CD14-positive monocyte (primary cell): ENCODE measurements at regions not wholly inside any gene's neighbourhood (a gene's known extent, or its start where the extent isn't known, plus 50 kb on each side); places are given as distances from the start of the nearest gene placed in this dataset.
A peak's percentile ranks its signal among the peaks of the same experiment; 100 is the strongest.

Experiments used
- DNase-seq, 3 donors: peaks; one replicate each; pipeline ENCODE4 v3.0.0-alpha.2; 2011 to 2022
- H2AFZ ChIP-seq: 2 replicates; pipeline ENCODE4 v1.6.0; 2012; ENCODE audit warnings: mild to moderate bottlenecking, low read depth, low read length, inconsistent platforms; ENCODE audit not compliant: insufficient read depth, poor library complexity, severe bottlenecking
- H3K27ac ChIP-seq, 2 donors: 1 replicate in 1 of 2; 2 replicates in 1 of 2; pipeline ENCODE4 v1.5.1; 2012 to 2013; ENCODE audit warnings: low read length in 2 of 2, control low read depth in 1 of 2, inconsistent platforms in 1 of 2, low read depth in 1 of 2, mild to moderate bottlenecking in 1 of 2
- H3K27me3 ChIP-seq, 2 donors: one replicate each; pipeline versions ENCODE4 v1.6.0 to v1.6.1; 2011 to 2013; ENCODE audit warnings: low read length in 2 of 2; ENCODE audit not compliant: control insufficient read depth in 2 of 2, insufficient read depth in 2 of 2
- H3K36me3 ChIP-seq, 2 donors: replicated peaks in 1 of 2; 1 replicate in 1 of 2; 2 replicates in 1 of 2; pipeline versions ENCODE4 v1.5.1 to v1.6.1; 2012 to 2013; ENCODE audit warnings: low read length in 2 of 2, control low read depth in 1 of 2, inconsistent platforms in 1 of 2, mild to moderate bottlenecking in 1 of 2; ENCODE audit not compliant: insufficient read depth in 2 of 2, control insufficient read depth in 1 of 2
- H3K4me1 ChIP-seq, 2 donors: 1 replicate in 1 of 2; 2 replicates in 1 of 2; pipeline versions ENCODE4 v1.5.1 to v1.6.1; 2012 to 2013; ENCODE audit warnings: low read length in 2 of 2, control low read depth in 1 of 2, inconsistent platforms in 1 of 2, mild to moderate bottlenecking in 1 of 2, moderate library complexity in 1 of 2; ENCODE audit not compliant: insufficient read depth in 2 of 2, control insufficient read depth in 1 of 2
- H3K4me2 ChIP-seq: replicated peaks from 2 replicates; pipeline ENCODE3; 2012; ENCODE audit warnings: low read length, moderate library complexity, mild to moderate bottlenecking; ENCODE audit not compliant: poor library complexity, severe bottlenecking; ENCODE audit errors: extremely low read depth
- H3K4me3 ChIP-seq, 3 experiments: fragments of 200-600 bp in 1 of 3; sonication (generic) in 1 of 3; replicated peaks in 1 of 3; 1 replicate in 2 of 3; 2 replicates in 1 of 3; pipeline ENCODE4 v1.5.1; 2011 to 2013; ENCODE audit warnings: low read length in 3 of 3, mild to moderate bottlenecking in 3 of 3, control low read depth in 2 of 3, low read depth in 2 of 3, inconsistent platforms in 1 of 3, moderate library complexity in 1 of 3
- H3K79me2 ChIP-seq: 2 replicates; pipeline ENCODE4 v1.6.0; 2012; ENCODE audit warnings: mild to moderate bottlenecking, control low read depth, inconsistent platforms, low read length, moderate library complexity; ENCODE audit not compliant: insufficient read depth
- H3K9ac ChIP-seq: 2 replicates; pipeline ENCODE4 v1.6.0; 2017; ENCODE audit warnings: low read length, mild to moderate bottlenecking; ENCODE audit not compliant: insufficient read depth, poor library complexity, severe bottlenecking
- H3K9me3 ChIP-seq, 2 donors: replicated peaks in 1 of 2; 1 replicate in 1 of 2; 2 replicates in 1 of 2; pipeline versions ENCODE4 v1.5.1 to v1.6.1; 2012 to 2013; ENCODE audit warnings: low read length in 2 of 2, control low read depth in 1 of 2; ENCODE audit not compliant: control insufficient read depth in 1 of 2, insufficient read depth in 1 of 2
- H4K20me1 ChIP-seq: 2 replicates; pipeline ENCODE4 v1.6.0; 2012; ENCODE audit warnings: mild to moderate bottlenecking, low read length, control low read depth, moderate library complexity; ENCODE audit not compliant: insufficient read depth
- H3K27ac Mint-ChIP-seq, 7 donors: one replicate each; pipeline ENCODE4 v1.8.0; 2020; ENCODE audit warnings: mild to moderate bottlenecking in 7 of 7, mixed read lengths in 7 of 7, moderate library complexity in 6 of 7, inconsistent platforms in 2 of 7
- H3K27me3 Mint-ChIP-seq, 3 donors: one replicate each; pipeline ENCODE4 v1.8.0; 2021 to 2022; ENCODE audit warnings: low read depth in 3 of 3, mild to moderate bottlenecking in 3 of 3, mixed read lengths in 3 of 3, moderate library complexity in 3 of 3, inconsistent platforms in 1 of 3
- H3K36me3 Mint-ChIP-seq, 2 donors: one replicate each; pipeline ENCODE4 v1.8.0; 2020; ENCODE audit warnings: mixed read lengths in 2 of 2, inconsistent platforms in 1 of 2, mild to moderate bottlenecking in 1 of 2
- H3K4me1 Mint-ChIP-seq: one replicate; pipeline ENCODE4 v1.8.0; 2020; ENCODE audit warnings: mild to moderate bottlenecking, mixed read lengths
- H3K4me3 Mint-ChIP-seq, 2 donors: one replicate each; pipeline ENCODE4 v1.8.0; 2020; ENCODE audit warnings: mild to moderate bottlenecking in 2 of 2, mixed read lengths in 2 of 2, moderate library complexity in 1 of 2
- H3K9me3 Mint-ChIP-seq, 7 donors: one replicate each; pipeline ENCODE4 v1.8.0; 2020 to 2022; ENCODE audit warnings: mixed read lengths in 7 of 7, mild to moderate bottlenecking in 6 of 7, moderate library complexity in 6 of 7, inconsistent platforms in 2 of 7
- WGBS: methylation state at CpG from one replicate; pipeline ENCODE4 v1.1.5; 2013; ENCODE audit warnings: missing lambda C conversion rate; ENCODE audit not compliant: insufficient coverage; 5-methylcytosine and 5-hydroxymethylcytosine counted together
- intact Hi-C, 2 donors: fragments of 100-400 bp; cut with micrococcal nuclease; formaldehyde crosslinking; loops; one replicate each; pipeline versions ENCODE4 v1.15.0 to v1.15.1; 2023
- TF ChIP-seq, protein P1 (sequence below): fragments of 200-600 bp; IDR thresholded peaks from one replicate; pipeline ENCODE4 v1.8.0; 2022; ENCODE audit warnings: antibody characterized with exemption, mild to moderate bottlenecking

GRCh38 chr2:205878999-205879762 lies 196.9 kb downstream of the NRP2 start:
- Mint-ChIP-seq H3K27me3 (peaks cover 5 to 10% (median 8%) of the 10 kb centered on the region in 3 donors), H3K9me3 (peaks cover 3 to 6% (median 4%) of the 10 kb centered on the region in 7 donors), H3K4me3 (no peak overlapping the region), H3K4me1 (no peaks in the 10 kb centered on the region), H3K27ac (peak overlapping the region in 1 of 7 donors; percentile 2), H3K36me3 (no peaks in the 10 kb centered on the region)
- Histone ChIP-seq H3K4me1 (no peaks in the 10 kb centered on the region), H4K20me1 (no peaks in the 10 kb centered on the region), H3K27ac (no peak overlapping the region), H3K4me2 (no peak overlapping the region), H2AFZ (no peak overlapping the region), H3K9me3 (peaks cover 5% of the 10 kb centered on the region in 2 donors), H3K9ac (no peak overlapping the region), H3K79me2 (no peaks in the 10 kb centered on the region), H3K36me3 (no peaks in the 10 kb centered on the region), H3K4me3 (no peak overlapping the region), H3K27me3 (no peaks in the 10 kb centered on the region)
- intact Hi-C loops: no loop called here
- DNase-seq: no peak
- WGBS: 81% methylated on average over 16 of the region's 22 CpGs
- TF ChIP-seq, protein P1, sequence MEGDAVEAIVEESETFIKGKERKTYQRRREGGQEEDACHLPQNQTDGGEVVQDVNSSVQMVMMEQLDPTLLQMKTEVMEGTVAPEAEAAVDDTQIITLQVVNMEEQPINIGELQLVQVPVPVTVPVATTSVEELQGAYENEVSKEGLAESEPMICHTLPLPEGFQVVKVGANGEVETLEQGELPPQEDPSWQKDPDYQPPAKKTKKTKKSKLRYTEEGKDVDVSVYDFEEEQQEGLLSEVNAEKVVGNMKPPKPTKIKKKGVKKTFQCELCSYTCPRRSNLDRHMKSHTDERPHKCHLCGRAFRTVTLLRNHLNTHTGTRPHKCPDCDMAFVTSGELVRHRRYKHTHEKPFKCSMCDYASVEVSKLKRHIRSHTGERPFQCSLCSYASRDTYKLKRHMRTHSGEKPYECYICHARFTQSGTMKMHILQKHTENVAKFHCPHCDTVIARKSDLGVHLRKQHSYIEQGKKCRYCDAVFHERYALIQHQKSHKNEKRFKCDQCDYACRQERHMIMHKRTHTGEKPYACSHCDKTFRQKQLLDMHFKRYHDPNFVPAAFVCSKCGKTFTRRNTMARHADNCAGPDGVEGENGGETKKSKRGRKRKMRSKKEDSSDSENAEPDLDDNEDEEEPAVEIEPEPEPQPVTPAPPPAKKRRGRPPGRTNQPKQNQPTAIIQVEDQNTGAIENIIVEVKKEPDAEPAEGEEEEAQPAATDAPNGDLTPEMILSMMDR: no peak

GRCh38 chr2:205877496-205877895 lies 195.2 kb downstream of the NRP2 start:
- no peak for DNase-seq
- TF ChIP-seq, protein P1: no peak
- Histone ChIP-seq H3K27me3 (no peaks in the 10 kb centered on the region), H3K36me3 (no peaks in the 10 kb centered on the region), H2AFZ (no peak overlapping the region), H3K4me2 (no peak overlapping the region), H3K9me3 (peaks cover 9 to 10% of the 10 kb centered on the region in 2 donors), H4K20me1 (no peaks in the 10 kb centered on the region), H3K79me2 (no peaks in the 10 kb centered on the region), H3K27ac (no peak overlapping the region), H3K4me3 (no peak overlapping the region), H3K4me1 (no peaks in the 10 kb centered on the region), H3K9ac (no peak overlapping the region)
- intact Hi-C loops: no loop called here
- WGBS: no CpG with 5 or more reads among the region's 3 CpGs
- Mint-ChIP-seq H3K9me3 (peaks cover 3 to 14% (median 10%) of the 10 kb centered on the region in 7 donors), H3K36me3 (no peaks in the 10 kb centered on the region), H3K4me1 (no peaks in the 10 kb centered on the region), H3K27ac (no peak overlapping the region), H3K4me3 (no peak overlapping the region), H3K27me3 (peaks cover 5 to 8% (median 8%) of the 10 kb centered on the region in 3 donors)
